GM18907 (cell line): ENCODE measurements at regions not wholly inside any gene's neighbourhood (a gene's known extent, or its start where the extent isn't known, plus 50 kb on each side); places are given as distances from the start of the nearest gene placed in this dataset.

Source experiments
- ATAC-seq: cut with Tn5 transposase; IDR thresholded peaks from one replicate; pipeline ENCODE4 v1.9.1; 2021; ENCODE audit warnings: mild to moderate bottlenecking, moderate library complexity; ENCODE audit not compliant: unreplicated experiment

DNA sequence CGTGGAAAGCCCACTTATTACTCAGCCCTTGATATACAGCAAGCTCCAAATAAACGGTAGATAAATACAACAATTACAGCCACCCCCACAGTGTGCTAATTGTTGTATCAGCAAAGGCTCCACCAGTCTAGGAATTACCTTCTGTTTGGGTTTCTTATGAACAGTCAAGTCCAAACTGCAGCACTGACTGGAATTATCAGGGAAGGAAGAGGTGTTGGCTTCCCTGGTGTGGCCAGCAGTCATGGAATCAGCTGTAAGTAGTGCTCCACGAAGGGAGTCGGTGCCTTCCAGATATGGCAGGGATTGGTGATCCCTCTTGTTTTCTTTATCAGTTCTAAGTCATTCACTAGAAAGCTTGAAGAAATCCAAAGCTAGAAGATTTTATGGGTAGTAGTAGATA, 209.1 kb downstream of the SNX19 start:
- ATAC-seq, result no peak

DNA sequence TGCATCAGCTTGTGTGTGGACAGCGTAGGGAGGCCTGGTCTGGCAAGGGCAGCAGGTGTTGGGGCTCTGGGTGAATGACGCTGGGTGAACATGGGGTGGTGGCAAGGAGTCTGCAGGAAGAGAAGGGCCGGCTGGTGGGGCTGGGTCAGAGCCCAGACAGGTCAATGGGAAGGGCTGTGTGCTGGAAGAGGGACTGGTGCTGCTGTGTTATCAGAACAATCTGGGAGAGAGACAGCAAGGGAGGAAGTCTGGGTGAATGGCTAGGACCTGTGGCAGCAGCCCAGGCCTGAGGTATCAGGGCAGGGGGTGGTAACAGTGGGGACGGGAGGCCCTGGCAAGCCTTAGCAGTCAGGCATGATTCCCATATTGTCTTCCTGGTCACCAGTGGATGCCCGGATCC, 206.7 kb downstream of the SNX19 start:
- no peak for ATAC-seq

DNA sequence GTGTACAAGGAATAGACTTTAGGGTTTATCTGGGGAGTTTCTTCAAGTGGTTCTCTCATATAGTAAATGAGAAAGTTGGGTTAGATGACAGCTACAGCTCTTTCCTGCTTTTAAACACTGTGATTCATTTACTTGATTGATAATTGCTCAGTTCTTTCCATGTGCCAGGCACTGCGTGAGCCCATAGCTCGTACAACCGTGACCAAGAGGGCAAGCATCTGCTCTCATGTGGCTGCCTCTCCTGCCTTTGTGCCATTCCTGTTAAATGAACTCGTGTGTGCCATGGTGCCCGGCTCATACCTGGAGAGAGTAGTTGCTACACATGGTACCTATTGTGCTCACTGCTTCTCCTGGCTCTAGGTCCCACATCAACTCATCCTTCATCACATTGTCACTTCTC, 206.3 kb downstream of the SNX19 start:
- no peak for ATAC-seq

DNA sequence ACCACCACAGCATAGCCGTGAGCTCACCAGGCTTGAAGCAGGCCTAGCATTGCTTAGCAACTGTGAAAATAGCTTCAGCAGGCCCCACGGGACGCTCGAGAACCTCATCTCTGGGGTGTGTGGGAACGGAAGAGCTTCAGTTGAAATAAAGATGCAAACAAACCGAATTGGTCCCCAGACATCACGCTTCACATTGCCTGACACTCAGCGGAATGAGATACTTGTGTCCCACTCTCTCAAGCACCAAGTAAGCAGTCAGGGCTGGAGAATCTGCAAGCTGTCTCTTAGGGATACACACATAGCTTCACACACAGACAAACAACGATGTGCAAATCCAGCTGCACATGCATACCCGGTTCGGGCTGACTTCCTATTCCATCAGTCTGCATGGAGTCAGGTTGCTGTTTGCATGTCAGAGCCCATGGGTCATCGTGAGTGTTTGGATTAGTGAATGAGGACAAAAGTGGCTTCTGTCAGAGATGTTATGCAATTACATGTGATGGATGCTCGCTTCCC, 205.7 kb downstream of the SNX19 start:
- no peak for ATAC-seq

DNA sequence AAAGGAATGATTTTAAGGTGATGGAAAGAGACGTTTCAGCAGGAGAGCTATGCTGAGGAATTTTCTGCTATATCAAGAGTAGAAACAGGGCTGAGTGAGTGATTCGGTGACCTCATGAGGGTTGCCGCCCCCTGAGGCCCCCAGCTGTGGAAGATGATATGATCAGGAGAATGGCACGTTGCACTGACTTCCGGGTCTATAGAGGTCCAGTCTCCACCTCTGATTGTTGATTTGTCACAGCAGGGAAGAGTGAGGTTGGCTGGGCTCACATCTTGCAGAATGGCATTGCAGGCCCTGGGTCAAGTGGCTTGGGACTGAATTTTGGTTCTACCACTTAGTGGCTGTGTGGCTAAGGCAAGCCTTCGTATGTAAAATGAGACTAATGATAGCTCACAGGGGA, 205.1 kb downstream of the SNX19 start:
- ATAC-seq, result no peak

DNA sequence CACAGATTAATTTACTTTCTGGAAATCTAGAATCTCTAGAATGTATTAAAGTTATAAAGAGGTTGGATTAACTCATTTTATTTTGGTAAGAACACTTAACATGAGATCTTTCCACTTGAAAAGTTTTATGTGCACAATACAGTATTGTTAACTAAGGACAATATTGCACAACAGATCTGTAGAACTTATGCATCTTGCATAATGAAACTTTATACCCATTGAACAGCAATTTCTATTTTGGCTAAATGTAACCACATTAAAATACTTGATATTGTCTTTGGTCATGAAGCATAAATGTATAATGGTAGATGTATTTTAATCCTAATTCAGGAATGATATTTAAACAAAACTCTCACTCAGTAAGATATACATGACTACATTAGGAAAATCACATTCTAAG, 203.8 kb downstream of the SNX19 start:
- no peak for ATAC-seq

DNA sequence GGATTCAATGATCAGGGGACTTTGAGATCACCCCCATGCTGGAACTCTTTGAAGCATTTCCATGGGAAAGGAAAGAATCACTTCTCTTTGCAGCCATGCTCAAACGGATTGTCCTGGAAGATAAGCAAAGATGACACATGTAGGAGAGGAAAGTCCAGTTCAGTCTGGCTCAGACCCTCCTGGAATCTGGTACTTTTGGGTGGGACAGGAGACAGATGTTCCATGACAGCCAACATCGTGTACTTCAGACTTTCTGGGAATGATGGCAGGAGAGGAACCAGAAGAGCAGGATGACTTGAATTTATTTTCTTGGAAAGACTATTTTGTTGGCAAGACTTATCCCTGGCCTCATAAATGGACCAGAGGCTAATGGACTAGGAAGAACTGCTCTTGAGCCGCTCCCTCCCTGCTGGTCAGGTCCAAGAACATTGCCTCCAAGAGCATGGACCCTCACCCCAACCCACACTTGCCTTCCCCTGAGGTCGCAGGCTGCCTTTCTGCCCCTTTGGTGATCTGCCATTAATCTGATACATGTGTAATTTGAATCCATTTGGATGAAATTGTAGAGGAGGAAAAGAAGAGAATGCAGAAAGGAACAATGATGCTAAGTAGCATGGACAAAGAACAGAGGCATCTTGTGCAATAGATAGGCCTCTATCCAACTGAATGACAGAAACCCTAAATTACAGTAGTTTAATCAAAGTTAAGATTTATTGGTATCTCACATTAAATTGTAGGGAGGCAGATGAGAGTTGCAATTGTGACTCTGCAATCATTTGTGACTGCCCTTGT, 201.0 kb downstream of the SNX19 start:
- no peak for ATAC-seq

DNA sequence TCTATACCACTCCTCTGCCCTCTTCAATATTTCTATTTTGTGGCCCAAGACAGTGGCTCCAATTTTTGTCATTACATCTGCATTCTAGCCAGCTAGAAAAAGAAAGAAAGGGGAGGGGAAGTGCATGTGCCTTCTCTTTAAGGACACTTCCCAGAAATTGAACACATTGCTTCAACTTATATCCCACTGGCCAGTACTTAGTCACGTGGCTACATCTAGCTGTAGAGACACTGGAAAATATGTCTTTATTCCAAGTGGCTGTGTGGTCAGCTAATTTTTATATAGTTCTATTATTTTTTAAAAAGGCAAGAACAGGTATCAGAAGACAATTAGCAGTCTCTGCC, 200.4 kb downstream of the SNX19 start:
- no peak for ATAC-seq

DNA sequence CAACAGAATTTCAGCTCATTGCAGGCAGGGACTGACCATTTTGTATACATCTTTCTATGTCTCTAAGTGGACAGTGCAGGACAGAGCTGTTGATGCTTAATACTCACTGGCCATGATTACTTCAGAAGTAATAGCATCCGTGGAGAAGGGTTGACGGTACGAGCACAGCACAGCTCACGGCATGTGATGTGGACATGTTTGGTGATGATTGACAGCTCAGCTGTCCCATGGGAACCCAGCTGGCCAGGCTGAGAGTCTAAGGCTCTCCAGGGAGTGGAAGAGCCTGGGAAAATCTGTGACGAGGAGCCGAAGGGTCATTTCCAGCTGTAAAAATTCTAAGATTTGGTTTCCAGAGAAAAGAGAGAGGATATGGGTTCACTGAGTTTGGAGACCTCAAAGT, 198.2 kb downstream of the SNX19 start:
- ATAC-seq, result no peak

DNA sequence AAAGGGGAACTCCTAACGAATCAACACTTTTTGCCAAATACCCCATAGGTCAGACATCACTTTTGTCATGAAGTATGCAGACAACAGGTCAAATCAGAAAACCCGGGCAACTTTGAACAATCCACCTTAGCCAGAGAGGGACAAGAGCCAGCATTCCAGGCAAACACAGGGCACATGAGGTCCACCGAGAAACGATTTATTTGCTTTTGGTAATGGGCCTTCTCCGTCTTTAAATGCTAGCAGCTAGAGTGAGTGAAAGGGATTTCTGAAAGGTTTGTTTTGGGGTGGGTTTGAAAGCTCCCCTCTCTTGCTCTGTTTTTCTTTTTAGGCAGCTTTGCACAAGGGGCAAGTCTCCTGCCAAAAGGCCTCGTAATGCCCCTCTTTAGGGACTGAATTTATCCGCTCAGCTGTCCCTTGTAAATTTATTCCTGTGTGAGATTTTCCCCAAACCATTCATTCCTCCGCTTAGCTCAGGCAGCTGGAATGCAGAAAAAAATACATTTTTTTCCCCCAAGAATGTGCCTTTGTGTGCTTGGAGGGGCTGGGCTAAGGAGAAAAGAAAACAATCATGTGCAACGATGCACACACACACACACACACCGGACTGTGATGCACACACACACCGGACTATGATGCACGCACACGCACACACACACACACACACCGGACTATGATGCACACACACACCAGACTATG, 196.9 kb downstream of the SNX19 start:
- ATAC-seq, result no peak

DNA sequence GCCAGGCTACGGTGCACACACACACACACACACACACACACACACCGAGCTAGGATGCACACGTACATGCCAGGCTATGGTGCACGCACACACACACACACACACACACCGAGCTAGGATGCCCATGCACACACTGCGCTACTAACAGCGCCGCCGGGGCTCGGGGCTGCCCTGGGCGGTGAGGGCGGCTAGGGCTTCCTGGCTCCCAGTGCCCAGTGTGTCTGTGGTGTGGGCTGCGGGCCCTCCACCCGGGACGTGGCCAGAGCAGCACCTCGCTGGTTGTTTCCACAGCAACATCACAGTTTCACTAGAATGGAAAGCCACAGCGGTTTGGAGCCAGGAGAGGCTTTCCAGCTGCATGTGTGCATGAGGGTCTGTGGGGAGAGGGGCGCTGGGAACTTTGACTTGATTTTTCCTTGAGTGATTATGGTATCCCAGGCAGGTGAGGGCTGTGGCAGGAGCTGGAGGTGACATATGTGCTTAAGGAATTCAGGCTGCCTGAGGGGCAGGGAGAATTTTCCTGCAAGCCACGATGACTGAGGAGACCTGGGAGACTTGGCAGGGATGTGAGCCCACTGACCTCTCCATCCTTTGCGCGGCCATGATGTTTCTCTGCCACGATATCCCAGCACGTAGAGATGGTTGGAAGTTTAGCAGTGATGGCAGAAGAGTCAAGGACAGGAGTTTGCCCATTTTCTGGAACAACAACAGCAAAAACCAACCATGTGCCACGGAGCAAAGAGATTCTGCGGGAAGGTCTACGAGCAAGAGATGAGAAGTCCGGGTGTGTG, 195.9 kb downstream of the SNX19 start:
- ATAC-seq, result no peak

DNA sequence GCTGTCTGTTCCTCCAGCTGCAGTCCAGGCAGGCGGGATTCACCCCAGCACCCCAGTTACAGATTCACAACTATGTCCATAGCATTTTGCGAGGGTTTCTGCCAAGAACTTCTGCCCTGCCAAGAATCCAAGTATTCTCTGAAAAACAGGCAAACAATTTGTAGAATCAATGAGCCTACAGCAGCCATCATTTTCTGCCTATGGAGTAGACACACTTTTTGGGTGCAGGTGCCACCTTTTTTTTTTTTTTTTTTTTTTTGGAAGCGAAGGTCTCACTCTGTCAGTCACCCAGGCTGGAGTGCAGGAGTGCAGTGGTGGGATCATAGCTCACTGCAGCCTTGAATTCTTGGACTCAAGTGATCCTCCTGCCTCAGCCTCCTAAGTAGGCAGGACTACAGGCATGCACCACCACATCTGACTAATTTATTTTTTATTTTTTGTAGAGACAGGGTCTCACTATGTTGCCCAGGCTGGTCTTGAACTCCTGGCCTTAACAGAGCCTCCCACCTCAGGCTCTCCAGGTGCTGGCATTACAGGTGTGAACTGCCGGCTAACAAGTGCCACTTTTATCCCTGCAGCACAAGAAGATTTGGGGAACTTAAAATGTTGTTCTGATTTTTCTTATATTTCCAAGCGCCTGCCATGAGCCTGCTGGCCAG, 195.1 kb downstream of the SNX19 start:
- ATAC-seq, result no peak

DNA sequence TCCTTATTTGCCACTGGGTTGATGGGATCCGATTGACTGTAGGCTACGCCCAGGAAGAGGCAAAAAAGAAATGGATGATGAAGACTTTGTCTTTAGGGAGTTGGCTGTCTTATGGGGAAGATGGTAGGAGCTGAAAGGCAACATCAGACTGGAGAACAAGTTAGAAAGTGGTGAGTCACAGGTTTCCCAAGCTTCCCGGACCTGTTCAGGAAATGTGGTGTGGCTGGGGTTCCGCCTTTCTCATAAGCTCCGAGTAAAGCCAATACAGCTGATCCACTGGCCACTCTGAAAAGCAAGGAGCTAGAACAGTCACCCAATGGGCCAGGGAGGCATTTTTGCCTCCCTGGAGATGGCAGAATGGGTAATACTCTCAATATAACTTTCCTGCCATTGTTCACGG, 194.5 kb downstream of the SNX19 start:
- ATAC-seq, result no peak

DNA sequence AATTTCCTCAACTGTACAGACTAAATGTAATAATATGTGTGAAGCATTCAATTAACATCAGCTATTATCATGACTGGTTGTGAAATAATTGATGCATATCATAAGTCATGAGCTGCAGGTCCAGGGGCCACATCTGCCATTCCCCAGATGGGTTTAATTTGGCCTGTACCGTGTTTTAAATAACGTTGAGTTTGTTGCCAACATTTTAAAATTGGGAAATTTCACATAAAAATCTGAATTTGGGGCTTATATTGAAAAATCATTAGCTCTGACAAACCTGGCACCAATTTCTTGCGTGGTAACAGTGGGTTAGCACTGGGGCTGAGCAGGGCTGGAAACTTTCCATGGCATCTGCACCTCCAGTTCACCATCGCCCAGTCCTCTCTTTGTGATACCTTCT, 193.9 kb downstream of the SNX19 start:
- no peak for ATAC-seq

DNA sequence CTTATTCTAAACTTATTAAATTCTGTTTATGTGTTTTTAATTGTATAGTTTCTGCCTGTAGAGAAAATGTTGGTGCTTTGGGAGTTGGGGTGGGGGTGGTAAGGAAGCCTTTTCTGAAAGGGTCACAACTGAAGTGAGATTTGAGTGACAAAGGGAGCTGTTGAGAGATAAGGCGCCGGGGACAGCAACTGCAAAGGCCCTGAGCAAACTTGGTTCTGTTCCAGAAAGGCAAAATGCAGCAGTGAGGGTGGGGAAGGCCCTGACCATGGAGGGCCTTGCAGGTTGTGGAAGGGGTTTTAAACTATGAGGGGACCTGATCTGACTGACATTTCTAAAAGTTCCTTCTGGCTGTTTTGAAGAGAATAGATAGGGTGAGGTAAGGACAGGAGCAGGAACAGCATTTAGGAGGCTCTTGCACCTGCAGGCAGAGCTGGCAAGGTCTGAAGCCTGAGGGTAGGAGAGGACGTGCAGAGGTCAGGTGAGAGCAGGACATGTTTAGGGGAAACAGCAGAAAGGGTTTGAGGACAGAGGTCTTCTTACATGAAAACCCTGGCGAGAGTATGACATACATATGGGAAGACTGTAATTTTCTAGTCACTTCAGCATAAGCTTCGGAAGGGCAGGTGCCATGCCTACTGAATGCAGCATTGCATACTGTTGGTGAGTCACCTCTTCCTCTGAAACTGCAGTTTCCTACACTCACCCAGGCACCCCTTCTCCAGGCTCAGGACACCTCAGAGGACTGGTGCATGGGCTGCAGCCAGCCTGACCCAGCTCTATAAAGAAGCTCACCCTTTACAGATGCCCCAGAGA, 190.7 kb downstream of the SNX19 start:
- ATAC-seq, result no peak

DNA sequence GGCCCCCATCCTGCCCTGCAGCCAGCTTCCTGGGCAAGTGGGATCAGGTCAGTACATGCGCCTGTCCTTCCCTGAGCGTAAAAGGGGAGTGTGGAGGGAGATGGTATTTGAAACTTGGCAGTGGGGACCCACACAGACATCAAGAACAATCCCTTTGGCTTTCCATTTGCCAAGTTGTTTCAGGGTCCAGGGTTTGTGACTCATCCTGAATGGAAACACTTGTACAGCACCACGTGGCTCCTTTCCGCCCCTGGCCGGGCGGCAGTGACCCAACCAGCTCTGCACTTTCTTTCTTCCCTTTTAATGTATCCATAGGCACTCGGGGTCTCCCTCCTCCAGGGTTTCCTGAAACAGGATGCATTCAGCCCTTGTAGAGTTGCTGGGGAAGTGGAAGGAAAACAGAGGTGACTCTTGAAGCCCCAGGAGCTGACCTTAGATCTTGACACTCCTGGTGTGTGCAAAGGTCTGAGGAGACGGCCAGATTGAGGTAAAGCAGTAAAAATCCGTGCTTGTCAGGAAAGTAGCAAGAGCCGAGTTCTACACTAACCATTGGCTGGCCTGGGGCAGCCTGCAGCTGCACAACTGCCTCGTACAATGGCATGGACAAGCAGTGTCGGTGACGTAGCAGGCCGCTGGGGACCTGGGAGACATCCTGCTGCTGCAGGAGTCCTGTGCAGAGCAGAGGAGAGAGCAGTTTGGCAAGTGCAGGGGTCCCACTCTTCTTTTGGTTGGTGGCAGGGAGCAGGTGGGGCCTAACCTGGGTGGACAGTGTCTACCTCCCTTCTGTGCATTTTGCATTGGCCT, 189.8 kb downstream of the SNX19 start:
- no peak for ATAC-seq

DNA sequence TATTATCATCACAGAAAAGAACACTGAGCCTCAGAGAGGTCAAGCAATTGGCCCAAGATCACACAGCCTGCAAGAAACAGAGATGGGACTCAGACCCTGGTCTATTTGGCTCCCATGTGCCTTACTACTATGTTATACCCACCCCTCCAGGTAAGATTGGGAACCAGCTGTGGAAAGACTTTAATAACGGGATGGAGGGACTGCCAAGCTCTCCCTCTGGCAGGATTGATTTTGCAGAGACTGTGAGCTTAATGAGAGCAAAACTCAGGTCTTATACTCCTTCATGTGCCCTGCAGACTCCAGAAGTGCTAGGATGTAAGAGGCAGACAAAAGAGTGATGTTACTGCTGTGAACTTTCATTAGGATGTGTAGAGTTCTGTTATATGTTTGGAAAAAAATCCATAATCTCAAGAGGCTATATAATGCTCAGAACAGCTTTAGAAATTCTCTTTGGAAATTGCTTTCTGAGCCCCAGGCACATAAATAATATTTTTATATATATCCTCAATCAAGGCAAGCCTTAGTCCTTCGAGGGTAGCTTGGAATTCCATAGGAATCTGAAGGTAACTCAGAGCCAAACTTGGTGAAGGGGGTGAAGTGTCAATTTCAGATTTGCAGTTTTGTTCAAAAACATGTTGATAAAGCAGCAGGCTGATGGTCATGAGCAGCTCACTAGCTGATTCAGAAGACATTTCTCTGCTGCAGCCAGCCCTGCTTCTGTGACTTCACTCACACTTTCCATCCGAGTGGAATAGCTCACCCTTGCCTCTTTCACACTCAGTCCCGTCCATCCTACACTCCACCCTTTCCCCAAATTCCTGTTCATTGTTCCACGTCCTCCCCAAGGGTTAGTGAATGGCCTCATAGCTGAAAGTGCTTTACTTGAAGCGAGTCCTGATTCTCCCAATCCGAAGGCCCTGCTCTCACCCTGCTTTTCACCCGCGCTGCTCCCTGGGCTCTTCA, 188.8 kb downstream of the SNX19 start:
- ATAC-seq, result no peak
